ENCODE measurements at regions not wholly inside any gene's neighbourhood (a gene's known extent, or its start where the extent isn't known, plus 50 kb on each side); places are given as distances from the start of the nearest gene placed in this dataset.

- no peak for DNase-seq (ENCODE audit: low read depth in 3 of 3)
These were observed 472.7 kb downstream of the TFAP2A start for GRCh38 chr6:9942131-9942530.

- DNase-seq (ENCODE audit: low read depth in 3 of 3): no peak
These were observed 476.1 kb downstream of the TFAP2A start for GRCh38 chr6:9938801-9939200.

GRCh38 chr6:9937031-9937763 lies 477.7 kb downstream of the TFAP2A start:
- DNase-seq (ENCODE audit: low read depth in 3 of 3): no peak

- no peak for DNase-seq (ENCODE audit: low read depth in 3 of 3)
These were observed 478.3 kb downstream of the TFAP2A start for GRCh38 chr6:9936551-9936950.

- no peak for DNase-seq (ENCODE audit: low read depth in 3 of 3)
These were observed 481.2 kb downstream of the TFAP2A start for GRCh38 chr6:9933677-9934076.

GRCh38 chr6:9927275-9927674 lies 487.6 kb downstream of the TFAP2A start:
- no peak for DNase-seq (ENCODE audit: low read depth in 3 of 3)

- DNase-seq (ENCODE audit: low read depth in 3 of 3): no peak
These were observed 489.9 kb downstream of the TFAP2A start for GRCh38 chr6:9924971-9925370.

GRCh38 chr6:9921366-9921765 lies 493.5 kb downstream of the TFAP2A start:
- DNase-seq (ENCODE audit: low read depth in 3 of 3): no peak

- DNase-seq (ENCODE audit: low read depth in 3 of 3): no peak
These were observed 499.9 kb downstream of the TFAP2A start for GRCh38 chr6:9914951-9915350.

GRCh38 chr6:9901376-9901775 lies 513.5 kb downstream of the TFAP2A start:
- no peak for DNase-seq (ENCODE audit: low read depth in 3 of 3)

- no peak for DNase-seq (ENCODE audit: low read depth in 3 of 3)
These were observed 518.1 kb downstream of the TFAP2A start for GRCh38 chr6:9896806-9897205.

- no peak for DNase-seq (ENCODE audit: low read depth in 3 of 3)
These were observed 524.0 kb downstream of the TFAP2A start for GRCh38 chr6:9890893-9891292.

- no peak for DNase-seq (ENCODE audit: low read depth in 3 of 3)
These were observed 524.4 kb downstream of the TFAP2A start for GRCh38 chr6:9890469-9890868.

GRCh38 chr6:9878535-9878934 lies 536.3 kb downstream of the TFAP2A start:
- DNase-seq (ENCODE audit: low read depth in 3 of 3): no peak

- DNase-seq (ENCODE audit: low read depth in 3 of 3): no peak
These were observed 539.1 kb downstream of the TFAP2A start for GRCh38 chr6:9875605-9876353.

- no peak for DNase-seq (ENCODE audit: low read depth in 3 of 3)
These were observed 552.2 kb downstream of the TFAP2A start for GRCh38 chr6:9862603-9863167.

GRCh38 chr6:9851541-9852380 lies 563.1 kb downstream of the TFAP2A start:
- no peak for DNase-seq (ENCODE audit: low read depth in 3 of 3)

GRCh38 chr6:9851006-9851405 lies 563.9 kb downstream of the TFAP2A start:
- no peak for DNase-seq (ENCODE audit: low read depth in 3 of 3)

- no peak for DNase-seq (ENCODE audit: low read depth in 3 of 3)
These were observed 566.8 kb downstream of the TFAP2A start for GRCh38 chr6:9848094-9848493.

- no peak for DNase-seq (ENCODE audit: low read depth in 3 of 3)
These were observed 572.8 kb downstream of the TFAP2A start for GRCh38 chr6:9841886-9842725.

- DNase-seq (ENCODE audit: low read depth in 3 of 3): no peak
These were observed 580.6 kb downstream of the TFAP2A start for GRCh38 chr6:9834233-9834632.
